ENCODE measurements at regions not wholly inside any gene's neighbourhood (a gene's known extent, or its start where the extent isn't known, plus 50 kb on each side); places are given as distances from the start of the nearest gene placed in this dataset.

- Mint-ChIP-seq H3K27ac (no peak overlapping the region), H3K27me3 (peaks cover 31% of the 10 kb centered on the region), H3K36me3 (ENCODE audit: low read depth) (no peaks in the 10 kb centered on the region), H3K9me3 (no peaks in the 10 kb centered on the region), H3K4me1 (ENCODE audit: low read depth) (no peaks in the 10 kb centered on the region), H3K4me3 (no peak overlapping the region)
- Histone ChIP-seq H3K9me3 (ENCODE audit: control insufficient read depth in 1 of 2, insufficient read depth in 1 of 2, low read length in 2 of 2) (no peaks in the 10 kb centered on the region), H3K4me3 (ENCODE audit: low read length) (no peak overlapping the region), H3K27me3 (ENCODE audit: control insufficient read depth in 1 of 2, insufficient read depth in 2 of 2, low read length in 2 of 2) (no peaks in the 10 kb centered on the region), H3K4me1 (ENCODE audit: insufficient read depth, low read length) (no peaks in the 10 kb centered on the region), H3K27ac (ENCODE audit: low read depth in 1 of 2, low read length in 2 of 2) (no peak overlapping the region), H3K36me3 (ENCODE audit: insufficient read depth, low read length) (no peaks in the 10 kb centered on the region)
- TF ChIP-seq CTCF (IDR thresholded peaks at IDR 0.05), result no peak
- intact Hi-C loops (cut with DNase I, micrococcal nuclease), result no loop called here
- POLR2A ChIA-PET, result no interaction called here
- CTCF ChIA-PET, result no interaction called here
- ATAC-seq (ENCODE audit: poor library complexity) (no peak), DNase-seq (no peak)
Measured at GRCh38 chr6:8194490-8194889, 92.1 kb upstream of the EEF1E1 start.

DNA sequence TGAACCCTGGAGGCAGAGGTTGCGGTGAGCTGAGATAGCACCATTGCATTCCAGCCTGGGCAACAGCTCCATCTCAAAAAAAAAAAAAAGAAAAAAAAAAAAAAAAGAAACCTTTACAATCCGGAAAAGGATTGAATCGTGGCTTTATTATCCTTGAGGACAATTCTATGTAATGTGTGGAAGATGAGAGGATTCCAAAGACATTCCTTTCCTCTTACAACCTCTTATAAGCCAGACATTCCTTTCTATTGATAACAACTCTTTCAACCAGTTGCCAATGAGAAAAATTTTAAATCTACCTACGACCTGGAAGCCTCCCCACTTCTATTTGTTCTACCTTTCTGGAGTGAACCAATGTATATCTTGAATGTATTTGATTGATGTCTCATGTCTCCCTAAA, 91.2 kb upstream of the EEF1E1 start:
- Mint-ChIP-seq H3K9me3 (no peaks in the 10 kb centered on the region), H3K36me3 (ENCODE audit: low read depth) (no peaks in the 10 kb centered on the region), H3K4me3 (no peak overlapping the region), H3K4me1 (ENCODE audit: low read depth) (no peaks in the 10 kb centered on the region), H3K27ac (no peak overlapping the region), H3K27me3 (peaks cover 34% of the 10 kb centered on the region)
- no peak for TF ChIP-seq CTCF (IDR thresholded peaks at IDR 0.05)
- H3K9me3 ChIP-seq (ENCODE audit: control insufficient read depth in 1 of 2, insufficient read depth in 1 of 2, low read length in 2 of 2), result no peaks in the 10 kb centered on the region
- no peaks in the 10 kb centered on the region for H3K36me3 ChIP-seq (ENCODE audit: insufficient read depth, low read length)
- ChIA-PET POLR2A (no interaction called here), CTCF (no interaction called here)
- no peak for ATAC-seq (ENCODE audit: poor library complexity)
- no peaks in the 10 kb centered on the region for H3K4me1 ChIP-seq (ENCODE audit: insufficient read depth, low read length)
- no peak overlapping the region for H3K27ac ChIP-seq (ENCODE audit: low read depth in 1 of 2, low read length in 2 of 2)
- no peak overlapping the region for H3K4me3 ChIP-seq (ENCODE audit: low read length)
- no peak for DNase-seq
- intact Hi-C loops (cut with DNase I, micrococcal nuclease), result no loop called here
- H3K27me3 ChIP-seq (ENCODE audit: control insufficient read depth in 1 of 2, insufficient read depth in 2 of 2, low read length in 2 of 2), result no peaks in the 10 kb centered on the region

DNA sequence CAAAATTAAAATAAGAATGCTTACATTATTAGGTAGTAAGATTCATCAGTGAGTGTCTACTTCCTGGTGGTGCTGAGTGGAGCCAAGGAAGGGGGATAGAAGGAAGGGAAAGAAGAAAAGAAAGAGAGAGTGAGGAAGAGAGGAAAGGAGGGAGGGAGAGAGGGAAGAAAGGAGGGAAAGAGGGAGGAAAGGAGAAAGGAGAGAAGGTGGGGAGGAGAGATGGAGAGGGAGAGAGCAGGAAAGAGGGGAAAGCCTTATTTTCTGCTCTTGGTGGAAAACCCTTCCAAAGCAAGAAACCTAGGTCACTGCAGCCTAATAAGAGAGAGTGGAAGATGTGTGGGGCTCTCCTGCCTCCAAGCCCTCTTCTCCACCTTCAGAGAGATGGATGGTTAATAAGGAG, 90.2 kb upstream of the EEF1E1 start:
- Mint-ChIP-seq H3K4me1 (ENCODE audit: low read depth) (no peaks in the 10 kb centered on the region), H3K27ac (no peak overlapping the region), H3K4me3 (no peak overlapping the region), H3K9me3 (no peaks in the 10 kb centered on the region), H3K27me3 (peaks cover 35% of the 10 kb centered on the region), H3K36me3 (ENCODE audit: low read depth) (no peaks in the 10 kb centered on the region)
- no peaks in the 10 kb centered on the region for H3K9me3 ChIP-seq (ENCODE audit: control insufficient read depth in 1 of 2, insufficient read depth in 1 of 2, low read length in 2 of 2)
- intact Hi-C loops (cut with DNase I, micrococcal nuclease), result no loop called here
- peaks cover 0 to 7% of the 10 kb centered on the region in 2 experiments for H3K27me3 ChIP-seq (ENCODE audit: control insufficient read depth in 1 of 2, insufficient read depth in 2 of 2, low read length in 2 of 2)
- H3K4me3 ChIP-seq (ENCODE audit: low read length), result no peak overlapping the region
- no peak for TF ChIP-seq CTCF (IDR thresholded peaks at IDR 0.05)
- no peaks in the 10 kb centered on the region for H3K4me1 ChIP-seq (ENCODE audit: insufficient read depth, low read length)
- H3K27ac ChIP-seq (ENCODE audit: low read depth in 1 of 2, low read length in 2 of 2), result no peak overlapping the region
- H3K36me3 ChIP-seq (ENCODE audit: insufficient read depth, low read length), result no peaks in the 10 kb centered on the region
- POLR2A ChIA-PET, result no interaction called here
- DNase-seq (no peak), ATAC-seq (ENCODE audit: poor library complexity) (no peak)
- CTCF ChIA-PET, result no interaction called here

Data from CD4-positive, alpha-beta T cell (primary cell).